Hepatocyte (in vitro differentiated cells): ENCODE measurements at regions not wholly inside any gene's neighbourhood (a gene's known extent, or its start where the extent isn't known, plus 50 kb on each side); places are given as distances from the start of the nearest gene placed in this dataset.
A peak's percentile ranks its signal among the peaks of the same experiment; 100 is the strongest.

Experiments
- DNase-seq: peaks from one replicate; pipeline ENCODE4 v3.0.0-alpha.2; 2016; ENCODE audit warnings: low spot score
- H2AFZ ChIP-seq: fragments of 200-600 bp; sonication (generic); 2 replicates; pipeline ENCODE4 v1.6.0; 2016; ENCODE audit warnings: antibody characterized with exemption, mild to moderate bottlenecking
- H3K27ac ChIP-seq: fragments of 200-600 bp; sonication (generic); 2 replicates; pipeline ENCODE4 v1.5.1; 2016; ENCODE audit warnings: mild to moderate bottlenecking
- H3K27me3 ChIP-seq: fragments of 200-600 bp; sonication (generic); 2 replicates; pipeline ENCODE4 v1.6.1; 2016
- H3K36me3 ChIP-seq: fragments of 200-600 bp; sonication (generic); replicated peaks from 2 replicates; pipeline ENCODE4 v1.5.1; 2016; ENCODE audit warnings: low read depth; ENCODE audit not compliant: insufficient read depth
- H3K4me1 ChIP-seq: fragments of 200-600 bp; sonication (generic); 2 replicates; pipeline ENCODE4 v1.5.1; 2016; ENCODE audit warnings: mild to moderate bottlenecking, moderate library complexity; ENCODE audit not compliant: insufficient read depth
- H3K4me2 ChIP-seq: fragments of 200-600 bp; sonication (generic); 2 replicates; pipeline ENCODE4 v1.6.0; 2016
- H3K4me3 ChIP-seq: fragments of 200-600 bp; sonication (generic); 2 replicates; pipeline ENCODE4 v1.5.1; 2016; ENCODE audit warnings: mild to moderate bottlenecking
- H3K79me2 ChIP-seq: fragments of 200-600 bp; sonication (generic); 2 replicates; pipeline ENCODE4 v1.6.0; 2017; ENCODE audit warnings: mild to moderate bottlenecking
- H3K9me2 ChIP-seq: fragments of 200-600 bp; sonication (generic); replicated peaks from 2 replicates; pipeline ENCODE4 v1.6.0; 2017; ENCODE audit warnings: mild to moderate bottlenecking; ENCODE audit not compliant: insufficient read depth
- H3K9me3 ChIP-seq: fragments of 200-600 bp; sonication (generic); 2 replicates; pipeline ENCODE4 v1.5.1; 2016; ENCODE audit warnings: low read depth, mild to moderate bottlenecking
- H4K20me1 ChIP-seq: fragments of 200-600 bp; sonication (generic); 2 replicates; pipeline ENCODE4 v1.6.0; 2016; ENCODE audit warnings: mild to moderate bottlenecking; ENCODE audit not compliant: insufficient read depth, poor library complexity, severe bottlenecking
- EZH2 ChIP-seq: fragments of 200-600 bp; sonication (generic); IDR thresholded peaks from 2 replicates; pipeline ENCODE4 v1.6.1; 2016; ENCODE audit warnings: antibody characterized with exemption, mild to moderate bottlenecking, borderline replicate concordance
- EZH2phosphoT487 ChIP-seq: fragments of 200-600 bp; sonication (generic); IDR thresholded peaks from one replicate; pipeline ENCODE4 v1.6.1; 2018; ENCODE audit warnings: antibody characterized with exemption, mild to moderate bottlenecking, low read depth, moderate library complexity; ENCODE audit not compliant: unreplicated experiment, severe bottlenecking
- WGBS: methylation state at CpG from one replicate; pipeline ENCODE4 v1.1.6; 2016; ENCODE audit warnings: low lambda C conversion rate; ENCODE audit errors: missing lambda C conversion rate; 5-methylcytosine and 5-hydroxymethylcytosine counted together
- TF ChIP-seq, protein P1 (sequence below): fragments of 200-600 bp; sonication (generic); IDR thresholded peaks from 2 replicates; pipeline ENCODE4 v1.5.1; 2016; ENCODE audit warnings: antibody characterized with exemption, mild to moderate bottlenecking; ENCODE audit not compliant: poor library complexity

DNA sequence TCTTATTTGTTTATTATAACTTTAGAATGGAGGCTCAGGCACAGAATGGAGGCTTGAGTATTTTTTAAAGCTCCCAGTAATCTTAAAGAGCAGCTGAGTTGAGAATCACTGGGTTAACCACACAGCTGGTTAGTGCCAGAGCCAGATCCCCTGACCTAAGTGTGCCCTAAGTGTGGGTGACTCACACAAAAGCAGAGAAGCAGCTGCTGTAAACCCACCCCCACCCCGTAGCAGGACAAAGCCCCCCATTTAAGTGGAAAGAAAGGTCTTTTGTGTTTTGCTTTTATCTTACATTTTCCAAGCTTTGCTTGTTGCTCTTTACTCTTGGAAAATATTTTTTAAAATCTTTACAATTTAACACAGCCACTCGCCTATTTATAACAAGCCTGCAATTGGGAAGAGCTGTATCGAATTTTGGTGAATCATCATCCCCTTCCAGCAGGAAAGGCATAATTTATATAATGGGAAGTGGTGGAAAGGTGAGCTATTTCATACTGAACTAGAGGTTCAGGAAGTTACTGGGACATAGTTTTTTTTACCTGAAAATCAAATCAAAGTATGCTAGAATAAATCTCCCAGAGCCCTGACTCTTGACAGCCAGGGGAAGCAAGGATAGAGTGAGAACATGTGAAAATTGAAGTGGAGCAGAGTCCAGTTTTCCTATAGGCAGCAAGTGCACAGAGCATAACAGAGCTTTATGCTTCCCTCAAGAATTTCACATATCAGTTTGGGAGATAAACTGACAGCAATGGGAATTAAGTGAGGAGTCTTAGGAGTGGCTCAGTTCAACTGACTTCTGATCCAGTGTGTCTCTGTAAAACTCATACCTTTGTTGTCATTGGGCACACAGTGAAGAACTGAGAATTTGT is 405.7 kb downstream of the AASDHPPT start:
- DNase-seq, result peak; percentile 21
- Histone ChIP-seq H4K20me1 (no peaks in the 10 kb centered on the region), H3K4me3 (no peak overlapping the region), H3K36me3 (no peaks in the 10 kb centered on the region), H3K27me3 (no peaks in the 10 kb centered on the region), H3K79me2 (no peaks in the 10 kb centered on the region), H3K4me2 (peak overlapping the region; percentile 29), H3K4me1 (peaks cover 18% of the 10 kb centered on the region), H3K27ac (peak overlapping the region; percentile 1), H3K9me2 (no peaks in the 10 kb centered on the region), H3K9me3 (no peaks in the 10 kb centered on the region), H2AFZ (no peak overlapping the region)
- TF ChIP-seq, protein P1, sequence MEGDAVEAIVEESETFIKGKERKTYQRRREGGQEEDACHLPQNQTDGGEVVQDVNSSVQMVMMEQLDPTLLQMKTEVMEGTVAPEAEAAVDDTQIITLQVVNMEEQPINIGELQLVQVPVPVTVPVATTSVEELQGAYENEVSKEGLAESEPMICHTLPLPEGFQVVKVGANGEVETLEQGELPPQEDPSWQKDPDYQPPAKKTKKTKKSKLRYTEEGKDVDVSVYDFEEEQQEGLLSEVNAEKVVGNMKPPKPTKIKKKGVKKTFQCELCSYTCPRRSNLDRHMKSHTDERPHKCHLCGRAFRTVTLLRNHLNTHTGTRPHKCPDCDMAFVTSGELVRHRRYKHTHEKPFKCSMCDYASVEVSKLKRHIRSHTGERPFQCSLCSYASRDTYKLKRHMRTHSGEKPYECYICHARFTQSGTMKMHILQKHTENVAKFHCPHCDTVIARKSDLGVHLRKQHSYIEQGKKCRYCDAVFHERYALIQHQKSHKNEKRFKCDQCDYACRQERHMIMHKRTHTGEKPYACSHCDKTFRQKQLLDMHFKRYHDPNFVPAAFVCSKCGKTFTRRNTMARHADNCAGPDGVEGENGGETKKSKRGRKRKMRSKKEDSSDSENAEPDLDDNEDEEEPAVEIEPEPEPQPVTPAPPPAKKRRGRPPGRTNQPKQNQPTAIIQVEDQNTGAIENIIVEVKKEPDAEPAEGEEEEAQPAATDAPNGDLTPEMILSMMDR, result no peak
- no peak for TF ChIP-seq EZH2
- no peak for TF ChIP-seq EZH2phosphoT487
- WGBS, result 37% methylated on average over 3 of the region's 3 CpGs

DNA sequence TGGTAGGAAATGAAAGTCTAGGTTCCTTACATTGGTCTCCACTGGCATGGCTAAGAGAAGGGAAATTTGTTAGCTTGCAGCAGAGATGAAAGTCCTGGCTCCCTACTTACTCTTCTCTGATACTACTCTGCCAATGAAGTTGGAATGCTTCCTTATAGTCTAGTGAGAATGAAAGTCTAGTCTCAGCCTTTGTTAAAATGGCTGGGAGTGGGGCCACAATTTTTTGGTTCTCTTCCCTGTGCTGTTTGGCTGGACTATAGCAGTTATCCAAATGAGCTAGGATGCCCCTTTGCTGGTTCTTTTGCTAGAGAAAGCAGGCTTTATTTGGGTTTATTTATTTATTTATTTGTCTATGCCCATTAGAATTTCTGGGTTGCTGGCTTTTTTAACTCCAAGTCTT is 414.3 kb downstream of the AASDHPPT start:
- Histone ChIP-seq H2AFZ (no peak overlapping the region), H3K36me3 (no peaks in the 10 kb centered on the region), H3K27ac (no peak overlapping the region), H3K27me3 (no peaks in the 10 kb centered on the region), H3K9me3 (no peaks in the 10 kb centered on the region), H4K20me1 (no peaks in the 10 kb centered on the region), H3K4me1 (no peaks in the 10 kb centered on the region), H3K9me2 (no peaks in the 10 kb centered on the region), H3K79me2 (no peaks in the 10 kb centered on the region), H3K4me2 (no peak overlapping the region), H3K4me3 (no peak overlapping the region)
- no peak for DNase-seq
- TF ChIP-seq EZH2phosphoT487, result no peak
- no peak for TF ChIP-seq EZH2
- TF ChIP-seq, protein P1, result no peak

DNA sequence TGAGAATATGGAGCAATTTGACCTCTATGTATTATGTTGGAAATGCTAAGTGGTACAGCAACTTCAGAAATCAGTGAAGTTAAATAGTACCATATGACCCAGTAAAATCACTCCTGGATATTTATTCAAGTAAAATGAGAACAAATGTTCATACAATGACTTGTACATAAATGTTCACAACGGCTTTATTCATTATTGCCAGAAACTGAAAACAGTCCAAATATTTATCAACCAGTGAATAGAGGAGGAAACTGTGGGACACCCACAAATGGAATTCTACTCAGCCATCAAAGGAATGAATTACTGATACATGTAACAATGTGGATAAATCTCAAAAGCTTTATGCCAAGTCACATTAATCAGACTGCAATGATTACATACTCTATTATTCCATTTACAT is 416.3 kb downstream of the AASDHPPT start:
- no peak for DNase-seq

More for the DNA sequence above, 416.3 kb downstream of the AASDHPPT start:
- Histone ChIP-seq H3K9me3 (no peaks in the 10 kb centered on the region), H3K4me3 (no peak overlapping the region), H3K27me3 (no peaks in the 10 kb centered on the region), H3K4me2 (no peak overlapping the region), H2AFZ (no peak overlapping the region), H3K79me2 (no peaks in the 10 kb centered on the region), H3K27ac (no peak overlapping the region), H3K36me3 (no peaks in the 10 kb centered on the region), H3K9me2 (no peaks in the 10 kb centered on the region), H4K20me1 (no peaks in the 10 kb centered on the region), H3K4me1 (no peaks in the 10 kb centered on the region)
- TF ChIP-seq EZH2phosphoT487 (no peak), EZH2 (no peak)
- TF ChIP-seq, protein P1, result no peak
- 47% methylated on average over 1 of the region's 1 CpG for WGBS
